ENCODE measurements at regions not wholly inside any gene's neighbourhood (a gene's known extent, or its start where the extent isn't known, plus 50 kb on each side); places are given as distances from the start of the nearest gene placed in this dataset.

DNA sequence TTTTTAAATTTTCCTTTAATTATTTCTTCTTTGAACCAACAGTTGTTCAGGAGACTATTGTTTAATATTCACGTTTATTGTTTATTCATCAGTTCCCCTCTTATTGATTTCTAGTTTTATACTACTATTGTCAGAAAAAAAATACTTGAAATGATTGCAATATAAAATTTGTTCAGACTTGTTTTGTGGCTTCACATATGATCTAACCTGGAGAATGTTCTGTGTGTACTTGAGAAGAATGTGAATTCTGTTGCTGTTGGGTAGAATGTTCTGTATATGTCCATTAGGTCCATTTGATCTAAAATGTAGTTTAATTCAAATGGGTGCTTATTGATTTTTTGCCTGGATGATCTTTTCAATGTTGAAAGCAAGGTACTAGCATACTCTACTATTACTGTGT is 408.7 kb upstream of the RIOK2 start:
- TF ChIP-seq, protein P1, sequence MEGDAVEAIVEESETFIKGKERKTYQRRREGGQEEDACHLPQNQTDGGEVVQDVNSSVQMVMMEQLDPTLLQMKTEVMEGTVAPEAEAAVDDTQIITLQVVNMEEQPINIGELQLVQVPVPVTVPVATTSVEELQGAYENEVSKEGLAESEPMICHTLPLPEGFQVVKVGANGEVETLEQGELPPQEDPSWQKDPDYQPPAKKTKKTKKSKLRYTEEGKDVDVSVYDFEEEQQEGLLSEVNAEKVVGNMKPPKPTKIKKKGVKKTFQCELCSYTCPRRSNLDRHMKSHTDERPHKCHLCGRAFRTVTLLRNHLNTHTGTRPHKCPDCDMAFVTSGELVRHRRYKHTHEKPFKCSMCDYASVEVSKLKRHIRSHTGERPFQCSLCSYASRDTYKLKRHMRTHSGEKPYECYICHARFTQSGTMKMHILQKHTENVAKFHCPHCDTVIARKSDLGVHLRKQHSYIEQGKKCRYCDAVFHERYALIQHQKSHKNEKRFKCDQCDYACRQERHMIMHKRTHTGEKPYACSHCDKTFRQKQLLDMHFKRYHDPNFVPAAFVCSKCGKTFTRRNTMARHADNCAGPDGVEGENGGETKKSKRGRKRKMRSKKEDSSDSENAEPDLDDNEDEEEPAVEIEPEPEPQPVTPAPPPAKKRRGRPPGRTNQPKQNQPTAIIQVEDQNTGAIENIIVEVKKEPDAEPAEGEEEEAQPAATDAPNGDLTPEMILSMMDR (IDR thresholded peaks at IDR 0.05): no peak
- DNase-seq (ENCODE audit: low spot score) (no peak), ATAC-seq (ENCODE audit: low FRiP score) (no peak)

DNA sequence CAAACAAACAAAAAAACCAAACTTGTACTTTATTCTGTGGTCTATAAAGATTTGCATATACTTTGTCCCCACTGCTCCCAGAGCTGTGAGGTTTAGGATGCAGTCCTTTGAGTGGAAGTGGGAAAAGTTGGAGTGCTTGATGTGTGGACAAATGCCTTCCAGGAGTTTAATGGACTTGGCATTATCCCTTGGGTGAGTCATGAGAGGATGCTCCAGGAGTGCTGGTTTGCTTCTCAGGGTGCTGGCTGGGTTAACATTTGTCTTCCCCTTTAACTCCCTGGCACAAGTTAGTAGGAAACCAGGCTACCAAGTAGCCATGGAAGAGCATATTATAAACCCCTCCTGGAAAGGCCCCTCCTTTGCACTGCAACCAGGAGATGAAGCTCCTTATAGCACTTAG is 417.4 kb upstream of the RIOK2 start:
- ATAC-seq (ENCODE audit: low FRiP score) (no peak), DNase-seq (ENCODE audit: low spot score) (no peak)
- TF ChIP-seq, protein P1 (IDR thresholded peaks at IDR 0.05): no peak

DNA sequence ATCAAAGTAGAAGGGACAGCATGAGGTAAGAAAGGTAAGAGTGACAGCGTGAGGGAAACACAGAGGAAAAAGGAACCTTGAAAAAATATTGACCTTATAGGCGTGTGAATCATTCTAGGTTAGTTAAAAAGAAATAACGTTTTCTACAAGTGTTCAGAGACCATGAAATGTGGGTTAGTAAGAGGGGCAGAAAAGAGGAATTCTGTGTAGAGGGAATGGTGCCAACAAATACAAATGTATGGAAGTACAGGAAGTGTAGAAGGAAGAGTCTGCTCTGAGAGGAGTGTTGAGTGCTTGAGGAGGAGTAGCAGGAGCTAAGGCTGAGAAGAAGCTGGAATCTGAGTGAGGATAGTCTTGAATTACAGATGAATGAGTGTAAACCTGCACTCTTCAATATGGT is 418.6 kb upstream of the RIOK2 start:
- no peak for DNase-seq (ENCODE audit: low spot score)
- no peak for ATAC-seq (ENCODE audit: low FRiP score)
- TF ChIP-seq, protein P1 (IDR thresholded peaks at IDR 0.05): no peak

DNA sequence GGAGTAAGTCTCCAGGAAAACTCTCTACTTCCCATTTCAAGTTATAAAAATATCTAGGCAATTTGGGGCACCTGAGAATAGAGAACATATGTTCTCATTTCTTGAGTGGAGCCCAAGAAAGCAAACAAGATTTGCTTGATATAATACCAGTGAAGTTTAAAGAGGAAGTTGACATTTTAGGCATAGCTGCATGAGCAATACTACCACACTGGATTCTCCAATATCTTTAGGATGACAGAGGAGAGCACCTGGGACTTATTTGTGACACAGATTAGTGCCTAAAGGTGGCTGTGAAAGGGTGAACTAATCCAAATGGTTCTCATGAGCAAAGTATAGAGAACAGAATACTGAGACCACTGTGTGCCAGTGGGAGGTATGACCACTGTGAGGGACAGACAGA is 423.5 kb upstream of the RIOK2 start:
- no peak for ATAC-seq (ENCODE audit: low FRiP score)
- DNase-seq (ENCODE audit: low spot score): no peak
- TF ChIP-seq, protein P1 (IDR thresholded peaks at IDR 0.05): no peak

DNA sequence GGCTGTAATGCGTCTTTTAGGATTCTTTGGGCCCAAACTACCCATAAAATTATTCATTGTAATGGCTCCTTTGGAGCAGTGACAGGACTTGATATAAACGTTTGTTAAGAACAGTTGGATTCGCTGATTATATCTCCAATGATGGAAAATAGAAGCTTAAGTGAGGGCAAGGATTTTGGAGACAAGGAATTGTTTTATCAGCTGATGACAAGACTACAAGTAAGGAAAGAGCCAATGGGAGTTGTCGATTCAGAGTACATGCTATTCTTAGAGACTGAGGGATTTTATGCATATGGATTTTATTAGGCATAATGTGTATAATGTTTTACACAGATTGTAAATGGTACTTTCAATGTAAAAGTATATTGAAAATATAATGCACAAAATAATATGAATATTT is 425.5 kb upstream of the RIOK2 start:
- TF ChIP-seq, protein P1 (IDR thresholded peaks at IDR 0.05): no peak
- no peak for DNase-seq (ENCODE audit: low spot score)
- no peak for ATAC-seq (ENCODE audit: low FRiP score)

DNA sequence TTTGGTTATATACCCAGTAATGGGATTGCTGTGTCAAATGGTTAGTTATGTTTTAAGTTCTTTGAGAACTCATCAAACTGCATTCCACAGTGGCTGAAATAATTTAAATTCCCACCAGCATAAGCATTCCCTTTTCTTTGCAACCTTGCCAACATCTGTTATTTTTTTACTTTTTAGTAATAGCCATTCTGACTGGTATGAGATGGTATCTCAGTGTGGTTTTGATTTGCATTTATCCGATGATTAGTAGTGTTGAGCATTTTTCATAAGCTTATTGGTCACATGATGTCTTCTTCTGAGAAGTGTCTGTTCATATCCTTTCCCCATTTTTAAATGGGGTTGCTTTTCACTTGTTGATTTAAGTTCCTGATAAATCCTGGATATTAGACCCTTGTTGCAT is 435.7 kb upstream of the RIOK2 start:
- ATAC-seq (ENCODE audit: low FRiP score): no peak
- no peak for DNase-seq (ENCODE audit: low spot score)
- TF ChIP-seq, protein P1 (IDR thresholded peaks at IDR 0.05): no peak

DNA sequence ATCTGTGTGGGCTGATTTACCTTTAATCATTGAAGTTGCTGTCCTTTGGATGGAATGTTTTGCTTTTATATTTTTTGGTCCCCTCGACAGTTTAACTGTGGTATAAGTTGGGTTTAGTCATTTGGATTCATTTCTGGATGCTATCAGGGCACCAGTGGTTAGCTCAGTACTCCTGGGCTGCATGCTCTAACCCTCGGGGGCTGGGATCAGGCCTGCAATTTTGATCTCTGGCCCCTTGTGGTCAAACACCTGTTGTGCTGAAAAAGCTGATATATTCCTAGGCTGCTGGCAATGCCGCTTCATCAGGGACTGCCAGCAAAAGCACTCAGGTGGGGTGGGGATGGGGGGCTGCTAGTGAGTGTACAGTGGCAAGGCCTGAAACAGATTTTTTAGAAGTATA is 440.4 kb upstream of the RIOK2 start:
- ATAC-seq (ENCODE audit: low FRiP score) (no peak), DNase-seq (ENCODE audit: low spot score) (no peak)
- TF ChIP-seq, protein P1 (IDR thresholded peaks at IDR 0.05): no peak
